HG02588 (cell line): ENCODE measurements at regions not wholly inside any gene's neighbourhood (a gene's known extent, or its start where the extent isn't known, plus 50 kb on each side); places are given as distances from the start of the nearest gene placed in this dataset.
"Not testable (repeated sequence)": the region's sequence is repeated elsewhere in the genome, so short reads cannot be mapped to it uniquely, and the experiment has no call there.

Source experiments
- ATAC-seq: cut with Tn5 transposase; IDR thresholded peaks from one replicate; pipeline ENCODE4 v1.9.1; 2021; ENCODE audit warnings: mild to moderate bottlenecking, moderate library complexity; ENCODE audit not compliant: unreplicated experiment

DNA sequence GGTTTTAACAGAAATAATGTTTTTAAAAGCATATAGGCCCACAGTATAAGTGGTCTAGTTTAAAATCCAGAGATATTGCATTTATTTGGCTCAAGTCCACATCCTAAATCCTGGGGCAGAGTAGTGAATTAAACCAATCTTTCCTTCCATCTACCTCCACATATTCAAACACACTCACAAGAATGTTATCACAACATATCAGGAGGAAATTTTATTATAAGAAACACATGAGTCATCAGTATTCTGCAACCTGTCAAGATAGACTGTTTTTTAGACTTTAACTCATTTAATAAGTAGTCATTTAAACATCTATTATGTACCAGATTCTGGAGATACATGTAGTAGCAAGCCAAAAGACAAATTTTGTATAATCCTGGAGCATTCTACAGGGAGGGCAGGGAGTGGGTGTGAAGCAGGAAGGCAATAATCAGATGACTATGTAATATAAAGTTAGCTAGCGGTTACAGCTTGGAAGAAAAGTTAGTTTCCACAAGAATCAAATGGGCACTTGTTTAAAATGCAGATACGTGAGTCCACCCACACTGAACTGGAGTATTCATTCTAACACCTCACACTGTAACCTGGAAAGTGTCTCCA lies 187.3 kb upstream of the PIK3R1 start:
- ATAC-seq = no peak

- ATAC-seq = no peak
These were observed 188.0 kb upstream of the PIK3R1 start for GRCh38 chr5:68027519-68027918.

- ATAC-seq = no peak
These were observed 189.3 kb upstream of the PIK3R1 start for GRCh38 chr5:68026092-68026885.

DNA sequence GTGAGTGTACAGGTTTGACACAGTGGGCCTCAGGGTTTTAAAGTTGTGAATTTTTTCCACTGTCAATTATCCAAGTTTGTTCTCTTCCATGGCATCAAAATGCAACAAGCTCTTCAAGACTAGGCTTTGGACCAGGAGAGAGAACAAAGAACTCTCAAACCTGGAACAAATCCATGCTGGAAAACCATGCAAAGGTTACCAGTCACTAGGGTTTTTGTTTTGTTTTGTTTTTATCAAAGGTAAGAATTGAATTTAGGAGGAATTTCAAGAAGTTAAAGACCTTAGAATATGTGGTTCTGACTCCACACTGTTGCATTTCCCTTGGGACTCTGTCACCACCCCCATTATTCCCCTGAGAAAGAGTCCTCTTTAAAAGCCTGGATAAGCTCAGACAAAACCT lies 191.1 kb upstream of the PIK3R1 start:
- no peak for ATAC-seq

GRCh38 chr5:68021916-68022315 lies 193.6 kb upstream of the PIK3R1 start:
- ATAC-seq = no peak

GRCh38 chr5:68021227-68021626 lies 194.3 kb upstream of the PIK3R1 start:
- ATAC-seq = no peak

DNA sequence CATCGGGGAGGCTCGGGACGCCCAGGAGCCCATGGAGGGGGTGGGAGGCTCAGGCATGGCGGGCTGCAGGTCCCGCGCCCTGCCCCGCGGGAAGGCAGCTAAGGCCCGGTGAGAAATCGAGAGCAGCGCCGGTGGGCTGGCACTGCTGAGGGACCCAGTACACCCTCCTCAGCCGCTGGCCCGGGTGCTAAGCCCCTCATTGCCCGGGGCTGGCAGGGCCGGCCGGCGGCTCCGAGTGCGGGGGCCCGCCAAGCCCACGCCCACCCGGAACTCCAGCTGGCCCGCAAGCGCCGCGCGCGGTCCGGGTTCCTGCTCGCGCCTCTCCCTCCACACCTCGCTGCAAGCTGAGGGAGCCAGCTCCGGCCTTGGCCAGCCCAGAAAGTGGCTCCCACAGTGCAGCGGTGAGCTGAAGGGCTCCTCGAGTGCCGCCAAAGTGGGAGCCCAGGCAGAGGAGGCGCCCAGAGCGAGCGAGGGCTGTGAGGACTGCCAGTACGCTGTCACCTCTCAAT lies 195.0 kb upstream of the PIK3R1 start:
- not testable (repeated sequence) for ATAC-seq

GRCh38 chr5:68015381-68016302 lies 199.9 kb upstream of the PIK3R1 start:
- no peak for ATAC-seq

GRCh38 chr5:68012831-68013230 lies 202.7 kb upstream of the PIK3R1 start:
- ATAC-seq = no peak

GRCh38 chr5:68012429-68012828 lies 203.1 kb upstream of the PIK3R1 start:
- ATAC-seq = no peak

DNA sequence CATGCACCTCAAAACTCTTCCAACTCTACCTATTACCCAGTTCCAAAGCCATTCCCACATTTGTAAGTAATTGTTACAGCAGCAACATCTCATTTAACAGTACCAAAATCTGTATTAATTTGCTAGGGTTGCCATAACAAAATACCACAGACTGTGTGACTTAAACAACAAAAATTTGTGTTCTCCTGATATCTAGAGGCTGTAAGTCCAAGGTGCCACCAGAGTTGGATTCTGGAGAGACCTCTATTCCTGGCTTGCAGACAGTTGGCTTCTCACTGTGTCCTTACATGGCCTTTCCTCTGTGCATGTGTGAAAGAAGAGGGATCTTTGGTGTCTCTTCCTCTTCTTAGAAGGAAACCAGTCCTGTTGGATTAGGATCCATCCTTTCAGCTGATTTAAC lies 203.8 kb upstream of the PIK3R1 start:
- ATAC-seq = no peak

- ATAC-seq = no peak
These were observed 204.2 kb upstream of the PIK3R1 start for GRCh38 chr5:68011259-68011760.

- no peak for ATAC-seq
These were observed 204.8 kb upstream of the PIK3R1 start for GRCh38 chr5:68010740-68011139.

DNA sequence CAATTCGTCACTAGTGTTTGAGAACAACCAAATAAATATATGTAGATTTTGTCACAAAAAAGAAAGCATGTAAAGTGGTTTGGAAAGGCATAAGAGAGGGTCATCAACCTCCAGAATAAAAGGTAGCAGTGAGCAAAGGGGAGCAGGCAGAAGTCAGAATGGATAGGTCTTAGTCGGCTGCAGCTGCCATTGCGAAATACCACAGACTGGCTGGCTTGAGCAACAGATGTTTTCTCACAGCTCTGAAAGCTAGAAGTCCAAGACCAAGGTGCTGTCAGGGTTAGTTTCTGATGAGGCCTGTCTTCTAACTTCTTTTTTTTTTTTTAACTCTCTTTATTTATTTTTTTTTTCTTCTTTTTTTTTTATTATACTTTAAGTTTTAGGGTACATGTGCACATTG lies 208.1 kb upstream of the PIK3R1 start:
- ATAC-seq = no peak

GRCh38 chr5:68002836-68003235 lies 212.7 kb upstream of the PIK3R1 start:
- no peak for ATAC-seq

- ATAC-seq = no peak
These were observed 214.8 kb upstream of the PIK3R1 start for GRCh38 chr5:68000805-68001204.

GRCh38 chr5:67999391-67999790 lies 216.2 kb upstream of the PIK3R1 start:
- ATAC-seq = no peak

- ATAC-seq = no peak
These were observed 216.8 kb upstream of the PIK3R1 start for GRCh38 chr5:67998709-67999261.

- no peak for ATAC-seq
These were observed 217.6 kb upstream of the PIK3R1 start for GRCh38 chr5:67997892-67998457.

DNA sequence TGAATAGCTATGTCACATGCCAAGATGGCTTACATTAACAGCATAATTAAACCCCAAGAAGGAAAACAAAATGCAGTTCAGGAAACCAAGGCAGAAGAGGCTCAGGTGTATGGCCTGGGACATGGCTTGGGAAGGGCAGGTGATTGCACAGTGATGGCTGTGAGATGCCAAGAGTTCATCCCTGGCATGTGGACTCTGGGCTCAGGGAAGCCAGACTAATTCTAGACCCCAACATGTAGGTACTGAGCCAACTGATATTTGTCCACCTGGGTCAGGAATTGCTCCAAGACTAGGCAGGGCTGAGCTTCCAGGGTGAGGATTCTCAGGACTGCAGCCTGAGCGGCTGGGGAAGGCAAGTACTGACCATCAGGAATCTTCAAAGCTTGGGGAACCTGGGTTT lies 218.4 kb upstream of the PIK3R1 start:
- no peak for ATAC-seq

DNA sequence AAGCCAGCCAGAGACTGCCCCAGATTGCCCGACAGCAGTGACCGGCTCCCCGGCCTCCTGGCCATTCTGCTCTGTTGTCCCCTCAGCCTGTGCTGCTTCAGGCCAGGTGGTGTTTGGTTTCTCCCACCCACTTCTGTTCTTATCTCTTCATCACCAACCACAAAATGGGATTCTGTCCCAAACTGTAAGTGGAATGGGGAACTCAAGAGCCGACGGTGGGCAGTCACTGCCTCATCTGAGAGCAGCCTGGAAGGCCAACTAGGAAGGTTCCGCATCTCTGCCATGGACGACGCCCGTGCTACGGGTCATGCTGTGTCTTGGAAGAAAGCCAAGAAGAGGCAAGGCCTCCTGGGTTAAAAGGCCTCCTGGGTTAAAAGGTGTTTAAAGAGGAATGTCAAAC lies 219.0 kb upstream of the PIK3R1 start:
- ATAC-seq = no peak
